NT2/D1 (cell line): ENCODE measurements at regions not wholly inside any gene's neighbourhood (a gene's known extent, or its start where the extent isn't known, plus 50 kb on each side); places are given as distances from the start of the nearest gene placed in this dataset.
"Not testable (repeated sequence)": the region's sequence is repeated elsewhere in the genome, so short reads cannot be mapped to it uniquely, and the experiment has no call there.

Experiments used
- SUZ12 ChIP-seq: IDR thresholded peaks from 2 replicates; pipeline ENCODE4 v1.6.1; 2011; ENCODE audit not compliant: insufficient read length, insufficient read depth; ENCODE audit errors: extremely low read depth
- YY1 ChIP-seq: IDR thresholded peaks from 2 replicates; pipeline ENCODE4 v1.6.1; 2011; ENCODE audit not compliant: insufficient read length, insufficient read depth
- ZNF274 ChIP-seq: IDR thresholded peaks from 2 replicates; pipeline ENCODE4 v1.6.1; 2011; ENCODE audit warnings: mild to moderate bottlenecking, low read depth, low read length

DNA sequence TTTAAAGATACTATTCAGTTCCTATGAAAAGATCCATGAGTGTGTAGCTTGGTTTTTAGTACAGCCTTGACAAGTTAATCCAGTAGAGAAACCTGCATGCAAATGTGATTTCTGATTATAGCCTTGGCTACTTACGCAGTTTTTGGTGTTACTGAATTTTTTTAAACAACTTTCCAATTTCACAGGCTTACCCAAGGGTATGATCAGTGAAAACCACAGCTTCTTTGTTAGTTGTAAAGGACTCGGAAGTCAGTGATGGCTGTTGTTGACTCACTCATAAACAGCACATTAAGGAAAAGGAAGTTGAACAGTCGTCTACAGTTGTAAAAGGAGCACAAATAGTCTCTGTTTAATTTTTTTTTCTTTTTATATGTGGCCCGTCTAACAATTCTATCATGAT lies 924.6 kb upstream of the ADAMTS5 start:
- TF ChIP-seq YY1, ZNF274, SUZ12: not testable (repeated sequence)
